Daoy (cell line): ENCODE measurements at regions not wholly inside any gene's neighbourhood (a gene's known extent, or its start where the extent isn't known, plus 50 kb on each side); places are given as distances from the start of the nearest gene placed in this dataset.
"Not testable (repeated sequence)": the region's sequence is repeated elsewhere in the genome, so short reads cannot be mapped to it uniquely, and the experiment has no call there.

ENCODE experiments used
- DNase-seq: peaks from one replicate; pipeline ENCODE4 v3.0.0-alpha.2; 2015; ENCODE audit warnings: low read depth

DNA sequence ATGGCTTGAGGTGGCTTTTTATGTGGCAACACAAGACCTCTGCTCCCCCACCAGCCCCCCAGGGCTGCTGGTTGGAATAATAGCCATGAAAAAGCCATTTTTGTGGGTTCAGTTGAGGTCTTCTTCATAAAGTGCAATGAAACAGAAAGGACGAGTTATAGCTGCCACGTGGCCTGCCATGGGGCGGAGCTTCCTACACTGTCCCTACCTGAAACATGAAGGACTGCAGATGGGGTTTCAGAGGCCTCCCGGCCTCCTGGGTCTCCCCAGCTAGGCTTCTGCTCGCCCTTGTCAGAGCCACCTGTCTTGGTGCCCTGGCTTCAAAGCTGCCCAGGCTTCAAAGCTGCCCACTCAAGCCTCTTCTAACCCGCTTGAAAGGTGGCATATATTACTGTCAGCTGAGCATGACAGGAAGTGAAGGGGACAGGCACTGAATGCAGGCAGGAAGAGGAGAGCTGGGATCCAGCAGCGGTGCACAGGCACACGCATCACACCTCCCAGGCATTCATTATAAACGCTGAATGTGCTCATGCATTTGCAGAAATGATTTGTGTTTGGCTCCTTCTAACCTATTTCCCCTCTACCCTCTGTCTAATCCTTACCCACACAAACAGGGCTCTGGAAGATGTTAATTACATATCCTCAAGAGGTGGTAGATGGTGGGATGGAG lies 245.9 kb upstream of the PODXL start:
- no peak for DNase-seq

- DNase-seq: no peak
These were observed 244.1 kb upstream of the PODXL start for GRCh38 chr7:131800531-131800930.

DNA sequence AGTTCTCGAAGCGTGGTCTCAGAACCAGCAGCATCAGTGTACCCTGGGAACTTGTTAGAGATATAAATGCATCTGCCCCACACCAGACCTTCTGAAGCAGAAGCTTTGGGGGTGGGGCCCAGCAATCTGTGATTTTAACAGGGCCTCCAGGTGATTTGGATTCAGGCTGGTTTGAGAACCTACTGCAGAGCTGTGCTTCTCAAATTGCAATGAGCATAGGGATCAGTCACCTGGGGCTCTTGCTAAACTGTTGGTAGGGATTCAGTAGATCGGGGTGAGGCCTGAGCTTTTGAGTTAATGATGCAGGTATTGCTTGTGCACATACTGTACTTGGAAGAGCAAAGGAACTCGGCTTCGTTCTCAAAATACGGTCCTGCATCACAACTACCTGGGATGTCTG lies 243.6 kb upstream of the PODXL start:
- no peak for DNase-seq

GRCh38 chr7:131797841-131798240 lies 241.4 kb upstream of the PODXL start:
- DNase-seq: no peak

DNA sequence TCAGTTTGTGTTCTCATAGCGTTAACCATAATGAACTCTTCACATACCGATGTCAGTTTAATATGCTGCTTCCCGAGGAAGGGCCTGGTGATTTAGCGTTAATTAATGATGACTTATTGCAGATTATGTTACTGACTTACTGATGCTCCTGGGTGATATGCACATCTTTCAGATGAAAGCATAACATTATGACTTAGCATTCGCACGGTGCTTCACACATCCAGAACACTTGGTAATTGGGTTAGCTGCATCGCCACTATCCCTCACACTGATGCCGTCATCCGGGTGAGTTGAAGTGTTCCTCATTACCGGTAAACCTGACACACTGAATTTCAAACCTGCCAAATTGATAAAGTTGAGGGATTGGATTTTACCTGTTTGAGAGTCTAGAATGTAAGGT lies 239.0 kb upstream of the PODXL start:
- DNase-seq: no peak

DNA sequence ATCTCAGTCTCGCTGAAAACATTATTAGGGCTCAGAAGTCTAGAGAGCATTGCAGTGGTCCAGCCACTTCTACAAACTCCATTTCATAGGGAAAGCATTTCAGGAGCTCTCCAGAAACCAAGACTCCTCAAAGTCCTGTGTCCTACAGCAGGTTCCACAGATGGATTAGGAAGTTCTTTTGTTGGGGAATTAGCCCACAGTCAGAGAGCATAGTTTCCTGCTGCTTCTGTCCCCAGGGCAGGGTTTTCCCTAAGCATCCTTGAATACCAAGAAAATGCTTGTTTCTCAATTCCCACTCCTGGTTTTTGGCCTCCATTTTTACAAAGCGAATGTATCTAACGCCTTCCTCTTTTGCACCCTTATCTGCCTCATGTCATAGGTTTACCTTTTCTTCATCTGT lies 235.9 kb upstream of the PODXL start:
- DNase-seq: no peak

GRCh38 chr7:131787101-131787500 lies 230.7 kb upstream of the PODXL start:
- peak; percentile 63 for DNase-seq

- DNase-seq: peak; percentile 32
These were observed 229.8 kb upstream of the PODXL start for GRCh38 chr7:131786204-131786603.

DNA sequence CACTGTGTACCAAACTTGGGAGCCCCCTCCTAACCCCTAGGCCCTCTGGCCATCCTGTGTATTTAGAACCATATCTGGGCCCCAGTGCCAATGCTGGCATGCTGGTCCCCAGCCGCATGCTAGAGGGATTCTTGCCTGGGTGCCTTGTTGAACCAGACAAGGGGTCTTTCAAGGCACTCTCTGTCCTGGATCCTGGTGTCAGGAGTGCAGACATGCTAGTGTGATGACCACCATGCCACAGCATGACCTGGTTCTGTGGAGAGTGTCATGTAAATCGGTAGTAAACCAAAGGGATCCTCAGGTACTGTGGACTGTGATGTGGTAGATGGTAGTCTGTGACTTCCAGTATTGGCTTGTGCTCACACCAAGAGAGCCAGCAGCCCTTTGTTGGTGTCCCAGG lies 222.2 kb upstream of the PODXL start:
- DNase-seq: no peak

- no peak for DNase-seq
These were observed 218.2 kb upstream of the PODXL start for GRCh38 chr7:131774419-131775220.

DNA sequence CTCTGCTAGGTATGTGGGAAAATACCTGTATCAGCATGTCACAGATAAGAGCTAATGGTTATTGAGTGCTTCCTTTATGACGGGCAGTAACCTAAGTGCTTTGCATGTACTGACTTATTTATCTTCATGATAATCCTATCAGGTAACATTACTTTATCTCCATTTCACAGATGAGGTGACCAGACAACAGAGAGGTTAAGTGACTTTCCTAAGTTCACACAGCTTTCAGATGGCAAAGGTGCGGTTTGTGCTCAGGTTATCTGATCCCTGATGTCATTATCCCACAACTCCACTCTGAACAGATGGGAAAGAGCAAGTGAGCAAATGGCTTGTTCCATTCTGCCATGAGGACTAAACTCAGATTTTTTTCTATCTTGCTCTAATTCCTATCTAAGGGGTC lies 217.0 kb upstream of the PODXL start:
- no peak for DNase-seq

GRCh38 chr7:131769241-131769640 lies 212.8 kb upstream of the PODXL start:
- DNase-seq: no peak

GRCh38 chr7:131767591-131767990 lies 211.2 kb upstream of the PODXL start:
- DNase-seq: no peak

GRCh38 chr7:131765575-131765974 lies 209.1 kb upstream of the PODXL start:
- no peak for DNase-seq

DNA sequence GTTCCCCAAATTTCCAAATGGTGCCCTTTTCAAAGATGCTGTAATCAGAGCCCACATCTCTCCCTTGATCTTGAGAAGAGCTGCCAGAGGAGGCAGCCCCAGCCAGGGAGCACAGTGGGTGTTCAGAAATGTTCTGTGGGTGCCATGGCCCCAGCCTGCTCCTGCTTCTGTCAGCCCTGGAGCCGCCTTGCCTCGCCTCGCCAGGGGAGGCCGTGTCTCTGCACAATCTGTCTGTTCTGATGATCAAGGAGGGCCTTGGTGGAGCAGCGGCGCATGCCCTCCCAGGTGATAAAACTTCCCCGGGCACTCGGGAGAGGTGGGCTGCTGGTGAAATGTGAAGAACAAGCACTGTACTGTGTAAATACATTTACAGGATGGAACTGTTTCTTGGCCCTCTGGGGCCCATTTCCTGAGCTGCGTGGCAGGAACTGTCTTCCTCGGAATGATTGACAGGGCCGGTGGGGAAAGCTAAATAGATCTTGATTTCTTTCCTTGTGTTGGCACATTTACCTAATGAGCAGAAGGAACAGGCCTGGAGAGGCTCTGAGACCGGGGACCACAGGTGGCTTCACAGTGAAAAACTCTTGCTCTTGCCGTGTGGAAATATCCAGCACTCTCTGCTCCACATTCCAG lies 207.8 kb upstream of the PODXL start:
- no peak for DNase-seq

- DNase-seq: no peak
These were observed 206.3 kb upstream of the PODXL start for GRCh38 chr7:131762753-131763152.

DNA sequence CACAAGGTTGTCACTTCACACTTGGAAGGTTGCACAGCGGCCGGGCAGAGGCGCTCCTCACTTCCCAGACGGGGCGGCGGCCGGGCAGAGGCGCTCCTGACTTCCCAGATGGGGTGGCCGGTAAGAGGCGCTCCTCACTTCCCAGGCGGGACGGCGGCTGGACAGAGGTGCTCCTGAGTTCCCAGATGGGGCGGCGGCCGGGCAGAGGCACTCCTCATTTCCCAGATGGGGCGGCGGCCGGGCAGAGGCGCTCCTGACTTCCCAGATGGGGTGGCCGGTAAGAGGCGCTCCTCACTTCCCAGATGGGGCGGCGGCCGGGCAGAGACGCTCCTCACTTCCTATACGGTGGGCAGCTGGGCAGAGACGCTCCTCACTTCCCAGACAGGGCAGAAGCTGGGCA lies 199.4 kb upstream of the PODXL start:
- DNase-seq: not testable (repeated sequence)

DNA sequence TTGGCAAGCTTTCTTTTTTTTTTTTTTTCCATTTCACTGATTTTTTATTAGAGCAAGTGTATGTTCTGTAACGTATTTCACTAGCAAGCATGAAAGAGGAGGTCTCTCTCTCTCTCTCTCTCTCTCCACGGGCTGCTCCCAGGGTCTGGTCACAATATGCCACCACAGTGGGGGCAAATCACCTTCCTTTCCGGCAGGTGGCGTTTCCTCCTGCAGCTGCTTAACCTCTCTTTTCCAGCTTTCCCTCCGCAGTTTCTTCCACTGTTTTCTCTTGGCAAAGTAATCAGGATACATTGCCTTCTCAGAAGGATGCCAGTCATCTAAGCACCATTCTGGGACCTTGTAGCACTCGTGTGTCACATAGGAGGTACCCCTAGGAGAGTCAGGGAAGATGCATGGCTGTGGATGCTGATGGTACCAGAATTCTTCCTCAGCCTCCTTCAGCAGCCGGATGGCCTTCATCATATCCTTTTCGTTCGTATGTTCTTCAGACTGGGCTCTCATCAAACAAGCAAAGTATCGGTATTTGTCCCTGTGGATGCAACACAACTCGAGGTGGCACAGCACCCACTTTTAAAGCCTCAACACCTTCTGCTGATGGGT lies 197.3 kb upstream of the PODXL start:
- DNase-seq: peak; percentile 57

DNA sequence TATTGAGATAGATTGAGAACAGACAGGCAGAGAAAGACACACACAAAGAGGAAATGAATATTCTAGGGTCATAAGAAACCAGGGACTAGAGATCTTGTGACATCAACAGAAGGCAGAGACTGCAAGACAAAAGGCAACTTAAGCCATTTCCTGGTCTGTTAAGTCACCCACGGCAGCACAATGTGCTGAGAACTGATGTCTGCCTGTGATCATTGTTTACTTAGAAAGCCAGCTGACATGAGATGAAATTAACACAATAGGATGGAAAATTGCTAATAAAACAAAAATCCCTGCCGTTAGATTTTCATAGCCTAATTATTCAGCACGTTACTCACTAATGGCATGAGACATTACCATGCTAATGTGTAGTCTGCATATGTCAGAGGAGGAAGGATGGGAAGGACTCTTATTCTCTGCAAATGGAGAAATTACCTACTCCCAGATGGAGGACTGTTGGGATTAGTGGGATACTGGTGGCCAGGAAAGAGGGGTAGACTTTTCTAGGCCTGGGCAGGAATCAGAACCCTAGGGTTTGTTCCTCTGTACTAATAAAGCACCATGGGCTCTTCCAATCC lies 191.3 kb upstream of the PODXL start:
- DNase-seq: no peak

- DNase-seq: peak; percentile 63
These were observed 189.2 kb upstream of the PODXL start for GRCh38 chr7:131745390-131746248.

GRCh38 chr7:131741446-131741845 lies 185.0 kb upstream of the PODXL start:
- DNase-seq: no peak
